ENCODE measurements at regions not wholly inside any gene's neighbourhood (a gene's known extent, or its start where the extent isn't known, plus 50 kb on each side); places are given as distances from the start of the nearest gene placed in this dataset.

DNA sequence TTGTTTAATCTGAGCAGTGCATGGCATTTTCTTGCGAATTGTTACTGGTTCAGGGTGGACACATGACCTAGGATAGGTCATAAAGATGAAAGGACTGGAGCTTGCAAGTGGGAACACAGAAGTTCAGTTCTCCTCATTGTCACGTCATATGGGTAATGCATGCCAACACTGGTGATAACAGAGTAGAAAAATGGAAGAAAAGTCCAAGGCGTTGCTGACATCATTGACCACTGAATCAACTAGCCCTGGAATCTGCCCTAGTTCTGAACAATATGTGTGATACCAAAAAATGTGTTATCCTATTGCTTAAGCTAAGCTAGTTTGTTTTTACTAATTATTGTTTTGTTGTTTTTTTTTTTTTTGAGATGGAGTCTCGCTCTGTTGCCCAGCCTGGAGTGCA is 234.2 kb upstream of the MAF start:
- no peak for TF ChIP-seq EZH2phosphoT487 (IDR thresholded peaks at IDR 0.05; ENCODE audit: borderline replicate concordance)
- TF ChIP-seq, protein P1, sequence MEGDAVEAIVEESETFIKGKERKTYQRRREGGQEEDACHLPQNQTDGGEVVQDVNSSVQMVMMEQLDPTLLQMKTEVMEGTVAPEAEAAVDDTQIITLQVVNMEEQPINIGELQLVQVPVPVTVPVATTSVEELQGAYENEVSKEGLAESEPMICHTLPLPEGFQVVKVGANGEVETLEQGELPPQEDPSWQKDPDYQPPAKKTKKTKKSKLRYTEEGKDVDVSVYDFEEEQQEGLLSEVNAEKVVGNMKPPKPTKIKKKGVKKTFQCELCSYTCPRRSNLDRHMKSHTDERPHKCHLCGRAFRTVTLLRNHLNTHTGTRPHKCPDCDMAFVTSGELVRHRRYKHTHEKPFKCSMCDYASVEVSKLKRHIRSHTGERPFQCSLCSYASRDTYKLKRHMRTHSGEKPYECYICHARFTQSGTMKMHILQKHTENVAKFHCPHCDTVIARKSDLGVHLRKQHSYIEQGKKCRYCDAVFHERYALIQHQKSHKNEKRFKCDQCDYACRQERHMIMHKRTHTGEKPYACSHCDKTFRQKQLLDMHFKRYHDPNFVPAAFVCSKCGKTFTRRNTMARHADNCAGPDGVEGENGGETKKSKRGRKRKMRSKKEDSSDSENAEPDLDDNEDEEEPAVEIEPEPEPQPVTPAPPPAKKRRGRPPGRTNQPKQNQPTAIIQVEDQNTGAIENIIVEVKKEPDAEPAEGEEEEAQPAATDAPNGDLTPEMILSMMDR (conservative IDR thresholded peaks at IDR 0.05; ENCODE audit: low read length): no peak
